HG03469 (cell line): ENCODE measurements at regions not wholly inside any gene's neighbourhood (a gene's known extent, or its start where the extent isn't known, plus 50 kb on each side); places are given as distances from the start of the nearest gene placed in this dataset.

Experiments
- ATAC-seq: cut with Tn5 transposase; IDR thresholded peaks from one replicate; pipeline ENCODE4 v1.9.1; 2021; ENCODE audit warnings: mild to moderate bottlenecking, moderate library complexity, moderate number of reproducible peaks; ENCODE audit not compliant: unreplicated experiment

GRCh38 chr6:71584712-71585436 lies 296.3 kb downstream of the OGFRL1 start:
- no peak for ATAC-seq

GRCh38 chr6:71585472-71585871 lies 296.9 kb downstream of the OGFRL1 start:
- ATAC-seq, result no peak

GRCh38 chr6:71588490-71588889 lies 297.9 kb upstream of the RIMS1 start:
- no peak for ATAC-seq

GRCh38 chr6:71589254-71589653 lies 297.1 kb upstream of the RIMS1 start:
- ATAC-seq, result no peak

GRCh38 chr6:71592643-71593042 lies 293.7 kb upstream of the RIMS1 start:
- ATAC-seq, result no peak

- no peak for ATAC-seq
Measured at GRCh38 chr6:71599359-71599758, 287.0 kb upstream of the RIMS1 start.

- no peak for ATAC-seq
Measured at GRCh38 chr6:71602385-71603007, 283.9 kb upstream of the RIMS1 start.

GRCh38 chr6:71603021-71603420 lies 283.3 kb upstream of the RIMS1 start:
- no peak for ATAC-seq

GRCh38 chr6:71608646-71609045 lies 277.7 kb upstream of the RIMS1 start:
- no peak for ATAC-seq

- ATAC-seq, result no peak
Measured at GRCh38 chr6:71619836-71620235, 266.5 kb upstream of the RIMS1 start.

GRCh38 chr6:71621918-71622519 lies 264.3 kb upstream of the RIMS1 start:
- ATAC-seq, result no peak

- ATAC-seq, result no peak
Measured at GRCh38 chr6:71642120-71642519, 244.2 kb upstream of the RIMS1 start.

GRCh38 chr6:71642793-71643192 lies 243.6 kb upstream of the RIMS1 start:
- no peak for ATAC-seq

GRCh38 chr6:71645299-71645698 lies 241.1 kb upstream of the RIMS1 start:
- ATAC-seq, result no peak

- ATAC-seq, result no peak
Measured at GRCh38 chr6:71649915-71650314, 236.4 kb upstream of the RIMS1 start.

- no peak for ATAC-seq
Measured at GRCh38 chr6:71651636-71652035, 234.7 kb upstream of the RIMS1 start.

GRCh38 chr6:71656121-71656520 lies 230.2 kb upstream of the RIMS1 start:
- ATAC-seq, result no peak

- no peak for ATAC-seq
Measured at GRCh38 chr6:71665931-71666330, 220.4 kb upstream of the RIMS1 start.

GRCh38 chr6:71672876-71673275 lies 213.5 kb upstream of the RIMS1 start:
- ATAC-seq, result no peak

- no peak for ATAC-seq
Measured at GRCh38 chr6:71675386-71675785, 211.0 kb upstream of the RIMS1 start.

GRCh38 chr6:71676298-71676697 lies 210.1 kb upstream of the RIMS1 start:
- no peak for ATAC-seq

GRCh38 chr6:71678091-71678490 lies 208.3 kb upstream of the RIMS1 start:
- no peak for ATAC-seq
